PC-3 (cell line): ENCODE measurements at regions not wholly inside any gene's neighbourhood (a gene's known extent, or its start where the extent isn't known, plus 50 kb on each side); places are given as distances from the start of the nearest gene placed in this dataset.

Experiments
- CTCF ChIP-seq: fragments of 300-600 bp; sonication (generic); conservative IDR thresholded peaks from 2 replicates; pipeline ENCODE4 v1.5.1; 2017; ENCODE audit warnings: antibody characterized with exemption, low read depth, mild to moderate bottlenecking, low read length
- EZH2 ChIP-seq: fragments of 300-600 bp; sonication (generic); IDR thresholded peaks from one replicate; pipeline ENCODE4 v1.6.1; 2017; ENCODE audit warnings: antibody characterized with exemption, mild to moderate bottlenecking, low read length; ENCODE audit not compliant: unreplicated experiment
- EZH2phosphoT487 ChIP-seq: fragments of 300-600 bp; sonication (generic); IDR thresholded peaks from 2 replicates; pipeline ENCODE4 v1.6.1; 2018; ENCODE audit warnings: mild to moderate bottlenecking, antibody characterized with exemption, low read length, borderline replicate concordance

GRCh38 chr3:18847583-18848197 lies 300.6 kb upstream of the KCNH8 start:
- peak; percentile 75 for TF ChIP-seq CTCF
- TF ChIP-seq EZH2, result no peak
- no peak for TF ChIP-seq EZH2phosphoT487
